GM10248 (cell line): ENCODE measurements at regions not wholly inside any gene's neighbourhood (a gene's known extent, or its start where the extent isn't known, plus 50 kb on each side); places are given as distances from the start of the nearest gene placed in this dataset.

Source experiments
- CTCF ChIA-PET: fragments of 300-600 bp; sonication (Branson Sonifier 250); formaldehyde crosslinking; extraction: SDS; loops from one replicate; lab custom pipeline; 2021; ENCODE audit warnings: antibody characterized with exemption; lab: Yijun Ruan, JAX
- POLR2A ChIA-PET: fragments of 350-650 bp; sonication (Branson Sonifier 250); formaldehyde crosslinking; extraction: SDS; loops from one replicate; lab custom pipeline; 2020; ENCODE audit warnings: antibody characterized with exemption; lab: Yijun Ruan, JAX
- DNase-seq: peaks from one replicate; pipeline ENCODE4 v3.0.0; 2012; ENCODE audit errors: extremely low spot score
- TF ChIP-seq, protein P1 (sequence below): IDR thresholded peaks from 2 replicates; pipeline ENCODE4 v1.5.1; 2012; ENCODE audit warnings: mild to moderate bottlenecking, low read depth; ENCODE audit errors: extremely low read depth, missing control alignments, control extremely low read depth

DNA sequence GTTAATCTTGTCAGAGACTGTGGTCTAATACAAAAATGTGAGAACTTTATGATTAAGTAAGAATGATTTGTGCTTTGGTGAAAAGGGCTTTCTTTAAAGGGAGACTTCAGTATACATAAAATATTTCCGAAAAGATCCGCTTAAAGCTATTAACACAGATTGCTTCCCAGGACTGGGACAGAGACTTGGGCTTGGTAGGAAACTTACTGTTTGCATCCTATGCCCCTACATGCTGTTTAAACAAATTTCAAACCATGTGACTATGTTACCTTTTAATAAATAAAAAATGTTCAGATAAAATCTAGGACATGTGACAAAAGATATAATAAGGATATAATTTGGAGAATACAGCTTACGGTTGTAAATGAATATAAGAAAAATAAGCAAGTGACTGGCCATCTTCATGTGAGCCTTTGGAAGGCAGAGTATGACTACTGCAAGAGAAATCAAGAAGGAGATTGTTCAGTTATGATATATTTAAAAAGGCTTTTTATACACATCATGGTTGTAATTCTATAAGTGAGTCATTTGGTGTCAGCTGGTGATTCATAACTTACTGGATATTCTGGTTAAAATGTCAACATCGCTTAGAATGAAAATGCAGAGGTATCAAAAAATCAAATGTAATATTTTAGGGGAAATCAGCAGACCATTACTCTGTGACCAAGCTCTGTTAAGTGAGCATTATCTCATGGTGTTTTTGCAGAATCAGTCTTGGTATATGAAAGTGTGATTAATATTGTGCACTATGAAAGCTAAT is 234.7 kb upstream of the E2F7 start:
- ChIA-PET CTCF (interaction anchor here (1.3 kb wide), 1 partner anchor 13 kb away, joined by 3 read pairs; no protein-coding TSS in a partner anchor), POLR2A (no interaction called here)
- TF ChIP-seq, protein P1, sequence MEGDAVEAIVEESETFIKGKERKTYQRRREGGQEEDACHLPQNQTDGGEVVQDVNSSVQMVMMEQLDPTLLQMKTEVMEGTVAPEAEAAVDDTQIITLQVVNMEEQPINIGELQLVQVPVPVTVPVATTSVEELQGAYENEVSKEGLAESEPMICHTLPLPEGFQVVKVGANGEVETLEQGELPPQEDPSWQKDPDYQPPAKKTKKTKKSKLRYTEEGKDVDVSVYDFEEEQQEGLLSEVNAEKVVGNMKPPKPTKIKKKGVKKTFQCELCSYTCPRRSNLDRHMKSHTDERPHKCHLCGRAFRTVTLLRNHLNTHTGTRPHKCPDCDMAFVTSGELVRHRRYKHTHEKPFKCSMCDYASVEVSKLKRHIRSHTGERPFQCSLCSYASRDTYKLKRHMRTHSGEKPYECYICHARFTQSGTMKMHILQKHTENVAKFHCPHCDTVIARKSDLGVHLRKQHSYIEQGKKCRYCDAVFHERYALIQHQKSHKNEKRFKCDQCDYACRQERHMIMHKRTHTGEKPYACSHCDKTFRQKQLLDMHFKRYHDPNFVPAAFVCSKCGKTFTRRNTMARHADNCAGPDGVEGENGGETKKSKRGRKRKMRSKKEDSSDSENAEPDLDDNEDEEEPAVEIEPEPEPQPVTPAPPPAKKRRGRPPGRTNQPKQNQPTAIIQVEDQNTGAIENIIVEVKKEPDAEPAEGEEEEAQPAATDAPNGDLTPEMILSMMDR = no peak
- no peak for DNase-seq

DNA sequence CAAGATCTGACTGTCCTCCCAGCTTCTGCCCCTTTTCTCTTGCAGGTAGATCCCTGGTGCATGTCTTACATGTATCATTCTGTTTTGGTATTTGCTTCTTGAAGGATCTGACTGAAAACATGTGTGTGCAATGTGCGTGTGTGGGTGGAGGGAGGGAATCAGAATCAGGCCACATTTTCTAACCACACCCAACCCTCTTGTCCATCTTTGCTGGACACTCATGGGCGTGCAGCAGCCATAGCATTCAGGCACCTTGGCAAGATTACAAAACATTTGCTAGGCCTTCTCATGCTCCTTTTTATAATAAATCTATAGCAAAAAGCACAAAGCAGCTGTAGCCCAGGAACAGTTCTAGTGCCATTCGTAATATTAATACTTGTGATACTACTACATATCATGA is 233.6 kb upstream of the E2F7 start:
- ChIA-PET CTCF (no interaction called here), POLR2A (no interaction called here)
- TF ChIP-seq, protein P1 = no peak
- DNase-seq = no peak

DNA sequence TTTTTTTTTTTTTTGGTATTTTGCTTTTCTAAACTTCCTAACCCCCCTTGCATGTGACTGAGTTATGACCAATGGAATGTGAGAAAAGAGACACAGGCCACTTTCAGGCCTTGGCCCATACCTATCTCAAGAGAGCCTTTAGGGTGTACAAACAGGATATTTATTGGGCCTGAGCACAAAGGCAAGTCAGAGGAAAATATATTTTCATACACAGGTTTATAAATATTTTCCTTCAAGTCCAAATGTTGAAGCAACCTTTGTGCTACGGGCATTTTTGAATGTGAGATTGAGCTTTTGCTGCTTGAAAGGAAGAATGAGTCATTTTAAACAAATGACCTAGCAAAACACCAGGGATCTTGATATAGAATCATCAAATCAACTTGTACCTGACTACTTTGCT is 228.6 kb upstream of the E2F7 start:
- TF ChIP-seq, protein P1 = no peak
- CTCF ChIA-PET = no interaction called here
- POLR2A ChIA-PET = no interaction called here
- no peak for DNase-seq

DNA sequence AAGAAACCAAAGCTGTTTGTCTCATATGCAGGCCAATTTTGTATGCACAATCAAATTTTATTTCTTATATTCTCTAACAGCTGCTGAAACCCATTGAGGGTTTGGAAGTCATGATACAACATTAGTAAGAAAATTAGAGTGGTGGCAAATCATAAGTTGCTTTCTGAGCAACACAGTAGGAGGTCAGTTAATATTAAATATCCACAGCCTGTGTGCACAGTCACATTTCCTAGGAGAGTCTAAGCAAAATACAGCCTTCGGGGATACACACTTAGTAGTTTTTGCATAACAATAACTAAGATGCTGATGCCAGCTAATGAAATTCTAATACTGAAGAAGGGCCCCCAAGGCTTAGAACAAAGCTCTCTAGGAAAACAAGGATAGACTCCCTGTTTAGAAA is 209.6 kb upstream of the E2F7 start:
- TF ChIP-seq, protein P1 = no peak
- CTCF ChIA-PET = interaction anchor here (0.9 to 1.0 kb wide), 2 partner anchors 21 to 78 kb away, joined by 3 read pairs; no protein-coding TSS in a partner anchor
- DNase-seq = no peak
- POLR2A ChIA-PET = no interaction called here

DNA sequence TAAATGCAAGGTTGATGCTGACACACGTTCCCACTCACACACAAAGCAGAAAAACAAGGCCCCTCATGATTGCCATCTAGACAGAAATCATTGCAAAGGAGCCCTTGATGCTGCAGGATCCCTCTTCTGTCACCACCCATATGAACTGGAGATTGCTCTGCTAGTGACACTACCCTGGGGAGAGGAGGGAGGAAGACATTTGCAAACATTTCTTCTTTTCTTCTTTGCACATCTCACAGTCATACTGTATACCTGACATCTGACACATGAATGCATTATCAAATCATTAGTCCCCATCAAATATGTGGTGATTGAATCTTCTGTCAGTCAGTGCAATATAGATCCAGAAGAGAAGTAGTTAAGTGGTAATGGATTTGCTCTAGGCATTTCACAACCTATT is 208.5 kb upstream of the E2F7 start:
- TF ChIP-seq, protein P1 = no peak
- CTCF ChIA-PET = interaction anchor here (1.0 kb wide), 1 partner anchor 79 kb away, joined by 3 read pairs; no protein-coding TSS in a partner anchor
- POLR2A ChIA-PET = no interaction called here
- DNase-seq = no peak

DNA sequence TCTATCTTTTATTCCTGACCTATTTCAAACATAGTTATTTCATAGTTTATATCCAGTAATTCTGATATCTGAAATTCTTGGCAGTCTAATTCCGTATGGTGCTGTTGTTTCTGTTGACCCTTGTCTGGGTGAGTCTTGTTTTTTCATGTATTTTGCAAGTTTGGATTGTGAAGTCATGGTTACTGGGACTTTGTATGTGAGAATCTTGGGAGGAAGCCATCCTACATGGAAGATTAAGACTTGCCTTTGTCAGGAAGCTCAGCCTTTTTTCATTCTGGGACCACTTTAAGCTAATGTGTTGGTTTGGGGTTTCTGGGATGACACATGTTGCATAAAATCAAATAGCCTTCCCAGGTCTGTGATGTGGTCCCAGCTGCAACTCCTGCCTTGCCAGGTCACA is 191.6 kb upstream of the E2F7 start:
- POLR2A ChIA-PET = no interaction called here
- TF ChIP-seq, protein P1 = no peak
- CTCF ChIA-PET = interaction anchor here (1.9 kb wide), 1 partner anchor 58 kb away, joined by 4 read pairs; no protein-coding TSS in a partner anchor
- no peak for DNase-seq
